Suprapubic skin (tissue), 3 donors: ENCODE measurements at regions not wholly inside any gene's neighbourhood (a gene's known extent, or its start where the extent isn't known, plus 50 kb on each side); places are given as distances from the start of the nearest gene placed in this dataset.

Experiments used
- POLR2A ChIP-seq, 2 donors: fragments of 450-650 bp; IDR thresholded peaks; one replicate each; pipeline ENCODE4 v1.6.1; 2017; ENCODE audit warnings: antibody characterized with exemption in 2 of 2, mild to moderate bottlenecking in 2 of 2, moderate library complexity in 2 of 2
- TF ChIP-seq, protein P1 (sequence below), 2 donors: fragments of 200-600 bp in 1 of 2; fragments of 450-650 bp in 1 of 2; sonication (generic) in 1 of 2; IDR thresholded peaks; one replicate each; pipeline ENCODE4 v1.5.1; 2016 to 2019; ENCODE audit warnings: antibody characterized with exemption in 2 of 2, mild to moderate bottlenecking in 1 of 2, moderate library complexity in 1 of 2

DNA sequence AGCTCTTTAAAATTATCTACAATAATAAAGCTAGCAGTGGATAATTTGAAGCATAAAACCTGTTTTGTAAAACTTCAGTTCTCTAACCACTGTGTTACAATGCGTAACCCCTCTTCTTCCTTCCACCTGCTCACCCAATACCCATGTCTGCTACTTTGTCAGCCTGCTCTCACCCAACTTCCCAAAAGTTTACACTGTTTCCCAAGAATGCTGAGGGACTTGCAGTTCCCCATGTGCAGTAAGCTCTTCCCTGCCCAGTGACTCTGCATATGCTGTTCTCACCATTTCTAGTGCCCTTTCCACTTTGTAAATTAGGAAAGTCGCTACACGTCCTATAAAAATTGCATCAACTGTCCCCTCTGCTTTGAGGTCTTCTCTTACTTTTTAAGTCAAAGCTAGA lies 315.9 kb upstream of the SEMA6D start:
- TF ChIP-seq POLR2A (IDR thresholded peaks at IDR 0.05): no peak
- TF ChIP-seq, protein P1, sequence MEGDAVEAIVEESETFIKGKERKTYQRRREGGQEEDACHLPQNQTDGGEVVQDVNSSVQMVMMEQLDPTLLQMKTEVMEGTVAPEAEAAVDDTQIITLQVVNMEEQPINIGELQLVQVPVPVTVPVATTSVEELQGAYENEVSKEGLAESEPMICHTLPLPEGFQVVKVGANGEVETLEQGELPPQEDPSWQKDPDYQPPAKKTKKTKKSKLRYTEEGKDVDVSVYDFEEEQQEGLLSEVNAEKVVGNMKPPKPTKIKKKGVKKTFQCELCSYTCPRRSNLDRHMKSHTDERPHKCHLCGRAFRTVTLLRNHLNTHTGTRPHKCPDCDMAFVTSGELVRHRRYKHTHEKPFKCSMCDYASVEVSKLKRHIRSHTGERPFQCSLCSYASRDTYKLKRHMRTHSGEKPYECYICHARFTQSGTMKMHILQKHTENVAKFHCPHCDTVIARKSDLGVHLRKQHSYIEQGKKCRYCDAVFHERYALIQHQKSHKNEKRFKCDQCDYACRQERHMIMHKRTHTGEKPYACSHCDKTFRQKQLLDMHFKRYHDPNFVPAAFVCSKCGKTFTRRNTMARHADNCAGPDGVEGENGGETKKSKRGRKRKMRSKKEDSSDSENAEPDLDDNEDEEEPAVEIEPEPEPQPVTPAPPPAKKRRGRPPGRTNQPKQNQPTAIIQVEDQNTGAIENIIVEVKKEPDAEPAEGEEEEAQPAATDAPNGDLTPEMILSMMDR (IDR thresholded peaks at IDR 0.05): no peak
